Keratinocyte (primary cell): ENCODE measurements at regions not wholly inside any gene's neighbourhood (a gene's known extent, or its start where the extent isn't known, plus 50 kb on each side); places are given as distances from the start of the nearest gene placed in this dataset.

ENCODE experiments used
- DNase-seq: peaks from one replicate; pipeline ENCODE4 v3.0.0-alpha.2; 2011; ENCODE audit warnings: low read depth, missing footprints, low spot score
- FAIRE-seq: peaks from 2 replicates; lab custom pipeline; 2011; peaks lifted over from hg19 to GRCh38; lab: Jason Lieb, UNC
- H2AFZ ChIP-seq: 2 replicates; pipeline ENCODE4 v1.6.0; 2012; ENCODE audit warnings: low read length, control low read depth, inconsistent platforms; ENCODE audit not compliant: control insufficient read depth
- H3K27ac ChIP-seq: 2 replicates; pipeline ENCODE4 v1.5.1; 2011; ENCODE audit warnings: low read length; ENCODE audit not compliant: control insufficient read depth, insufficient read depth
- H3K27me3 ChIP-seq: 3 replicates; pipeline ENCODE4 v1.6.0; 2011; ENCODE audit warnings: low read length; ENCODE audit not compliant: control insufficient read depth, insufficient read depth; ENCODE audit errors: extremely low read depth
- H3K36me3 ChIP-seq, 2 experiments: 2 replicates in 1 of 2; 3 replicates in 1 of 2; pipeline ENCODE4 v1.5.1; 2011; ENCODE audit warnings: low read length in 2 of 2, mild to moderate bottlenecking in 1 of 2; ENCODE audit not compliant: control insufficient read depth in 2 of 2, insufficient read depth in 2 of 2; ENCODE audit errors: extremely low read depth in 1 of 2
- H3K4me1 ChIP-seq: 3 replicates; pipeline ENCODE4 v1.5.1; 2011; ENCODE audit warnings: low read length; ENCODE audit not compliant: control insufficient read depth, insufficient read depth; ENCODE audit errors: extremely low read depth
- H3K4me2 ChIP-seq: 3 replicates; pipeline ENCODE4 v1.6.0; 2011; ENCODE audit warnings: low read depth, low read length; ENCODE audit not compliant: control insufficient read depth, insufficient read depth; ENCODE audit errors: extremely low read depth
- H3K4me3 ChIP-seq, 3 experiments: fragments of 200-600 bp in 1 of 3; sonication (generic) in 1 of 3; 2 replicates in 2 of 3; 3 replicates in 1 of 3; pipeline ENCODE4 v1.5.1; 2011 to 2016; ENCODE audit warnings: low read length in 3 of 3, mild to moderate bottlenecking in 3 of 3, control low read depth in 2 of 3, inconsistent platforms in 1 of 3, low read depth in 1 of 3, mixed read lengths in 1 of 3, mixed run types in 1 of 3, moderate library complexity in 1 of 3; ENCODE audit not compliant: control insufficient read depth in 2 of 3, insufficient read depth in 2 of 3; ENCODE audit errors: extremely low read depth in 1 of 3
- H3K79me2 ChIP-seq: 2 replicates; pipeline ENCODE4 v1.6.0; 2012; ENCODE audit warnings: low read length; ENCODE audit not compliant: control insufficient read depth, insufficient read depth
- H3K9ac ChIP-seq: 3 replicates; pipeline ENCODE4 v1.6.0; 2011; ENCODE audit warnings: low read length; ENCODE audit not compliant: control insufficient read depth, insufficient read depth; ENCODE audit errors: extremely low read depth
- H3K9me1 ChIP-seq: 3 replicates; pipeline ENCODE4 v1.6.0; 2011; ENCODE audit warnings: low read length; ENCODE audit not compliant: control insufficient read depth, insufficient read depth; ENCODE audit errors: extremely low read depth
- H3K9me3 ChIP-seq: 2 replicates; pipeline ENCODE4 v1.5.1; 2012; ENCODE audit warnings: low read depth, low read length; ENCODE audit not compliant: control insufficient read depth
- H4K20me1 ChIP-seq: 3 replicates; pipeline ENCODE4 v1.6.0; 2011; ENCODE audit warnings: low read length; ENCODE audit not compliant: control insufficient read depth, insufficient read depth; ENCODE audit errors: extremely low read depth
- CTCF ChIP-seq, 3 experiments: IDR thresholded peaks in 1 of 3; conservative IDR thresholded peaks in 1 of 3; optimal IDR thresholded peaks in 1 of 3; 2 replicates in 2 of 3; 3 replicates in 1 of 3; pipeline versions ENCODE3 to v1.5.1; 2011; ENCODE audit warnings: low read length in 3 of 3, mild to moderate bottlenecking in 3 of 3, moderate library complexity in 2 of 3, control low read depth in 1 of 3, inconsistent platforms in 1 of 3; ENCODE audit not compliant: insufficient read depth in 2 of 3; ENCODE audit errors: extremely low read depth in 1 of 3
- EZH2 ChIP-seq: IDR thresholded peaks from one replicate; pipeline ENCODE4 v1.6.1; 2012; ENCODE audit warnings: inconsistent platforms, mild to moderate bottlenecking, low read length, moderate library complexity
- dilution Hi-C: fragments of 300-500 bp; cut with MboI; formaldehyde crosslinking; loops from one replicate; pipeline ENCODE4 v1.7.0; 2020; ENCODE audit warnings: low sequenced_read_pairs; ENCODE audit not compliant: extremely low pct_ligation_motif_present

GRCh38 chr13:50192272-50192813 lies 177.1 kb downstream of the KCNRG start:
- Histone ChIP-seq H3K27ac (no peak overlapping the region), H3K9me1 (no peaks in the 10 kb centered on the region), H3K79me2 (no peaks in the 10 kb centered on the region), H3K4me1 (peaks cover 3% of the 10 kb centered on the region), H3K9ac (no peak overlapping the region), H3K36me3 (no peaks in the 10 kb centered on the region), H3K9me3 (no peaks in the 10 kb centered on the region), H3K27me3 (peaks cover 9% of the 10 kb centered on the region), H2AFZ (no peak overlapping the region), H4K20me1 (no peaks in the 10 kb centered on the region), H3K4me2 (no peak overlapping the region), H3K4me3 (no peak overlapping the region)
- TF ChIP-seq CTCF (optimal IDR thresholded peaks at IDR 0.05 in 1 of 3, IDR thresholded peaks at IDR 0.05 in 1 of 3, conservative IDR thresholded peaks at IDR 0.05 in 1 of 3; ENCODE audit: extremely low read depth in 1 of 3, insufficient read depth in 2 of 3, low read length in 3 of 3) (no peak), EZH2 (no peak)
- no peak for DNase-seq
- FAIRE-seq, result no peak
- dilution Hi-C loops, result no loop called here

DNA sequence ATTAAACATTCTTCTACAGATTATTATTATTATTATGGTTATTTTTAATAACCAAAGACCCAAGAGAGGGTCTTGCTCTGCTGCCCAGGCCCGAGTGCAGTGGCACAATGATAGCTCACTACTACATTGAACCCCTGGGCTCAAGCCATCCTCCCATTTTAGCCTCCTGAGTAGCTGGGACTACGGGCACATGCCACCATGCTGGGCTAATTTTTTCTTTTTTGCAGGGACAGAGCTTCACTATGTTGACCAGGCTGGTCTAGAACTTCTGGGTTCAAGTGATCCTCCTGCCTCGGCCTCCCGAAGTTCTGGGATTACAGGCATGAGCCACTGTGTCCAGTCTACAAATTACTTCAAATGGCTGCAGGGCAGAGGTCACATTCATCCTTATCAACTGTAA lies 179.8 kb downstream of the KCNRG start:
- FAIRE-seq, result no peak
- DNase-seq, result no peak
- TF ChIP-seq CTCF (optimal IDR thresholded peaks at IDR 0.05 in 1 of 3, IDR thresholded peaks at IDR 0.05 in 1 of 3, conservative IDR thresholded peaks at IDR 0.05 in 1 of 3; ENCODE audit: extremely low read depth in 1 of 3, insufficient read depth in 2 of 3, low read length in 3 of 3), result no peak
- no peak for TF ChIP-seq EZH2
- no peaks in the 10 kb centered on the region for H3K9me1 ChIP-seq
- no peak overlapping the region for H3K27ac ChIP-seq
- no peaks in the 10 kb centered on the region for H3K4me1 ChIP-seq
- no peaks in the 10 kb centered on the region for H3K79me2 ChIP-seq
- no peak overlapping the region for H3K4me2 ChIP-seq
- no peak overlapping the region for H3K4me3 ChIP-seq
- no peaks in the 10 kb centered on the region for H3K36me3 ChIP-seq
- H4K20me1 ChIP-seq, result no peaks in the 10 kb centered on the region
- no peak overlapping the region for H2AFZ ChIP-seq
- dilution Hi-C loops, result no loop called here
- no peak overlapping the region for H3K9ac ChIP-seq
- no peaks in the 10 kb centered on the region for H3K9me3 ChIP-seq
- H3K27me3 ChIP-seq, result peaks cover 9% of the 10 kb centered on the region
